LNCAP (cell line): ENCODE measurements at regions not wholly inside any gene's neighbourhood (a gene's known extent, or its start where the extent isn't known, plus 50 kb on each side); places are given as distances from the start of the nearest gene placed in this dataset.

Experiments used
- CTCF ChIP-seq: fragments of 450-650 bp; IDR thresholded peaks from 2 replicates; pipeline ENCODE4 v1.5.1; 2017; ENCODE audit warnings: mild to moderate bottlenecking

DNA sequence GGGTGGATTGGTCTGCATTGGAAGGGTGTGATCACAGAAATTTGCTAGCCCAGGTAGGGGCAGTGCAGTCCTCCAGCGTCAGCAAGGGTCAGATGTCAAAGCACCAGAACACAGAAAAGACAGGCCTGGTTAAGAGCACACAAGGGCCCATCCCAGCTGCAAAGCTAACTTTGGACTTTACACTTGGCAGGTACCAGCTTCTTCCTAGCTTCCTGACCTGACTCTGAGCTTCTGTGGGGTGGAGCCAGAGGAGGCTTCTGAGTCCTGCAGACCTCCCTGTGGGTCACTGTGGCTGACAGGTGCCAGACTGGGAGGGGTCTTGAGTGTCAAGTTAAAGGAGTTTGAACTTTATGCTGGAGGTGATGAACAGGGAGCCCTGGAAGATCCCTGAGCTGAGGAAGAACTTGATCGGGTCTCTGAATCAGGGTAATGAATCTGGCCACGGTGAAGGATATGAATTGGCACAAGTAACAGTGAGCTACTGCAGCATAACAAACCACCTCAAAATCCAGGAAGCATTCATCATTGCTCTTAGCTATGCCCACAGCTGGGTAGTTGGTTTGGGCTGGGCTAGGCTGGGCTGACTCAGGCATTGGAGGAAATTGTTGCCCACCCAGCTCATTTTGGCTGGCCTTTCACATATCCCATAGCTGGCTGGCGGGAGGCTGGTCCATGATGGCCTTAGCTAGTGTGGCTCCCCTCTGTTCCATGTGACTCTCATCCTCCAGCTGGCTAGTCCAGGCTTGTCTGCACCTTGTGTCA, 63.4 kb downstream of the BARX1 start:
- no peak for TF ChIP-seq CTCF

GRCh38 chr9:93891050-93891449, 64.1 kb downstream of the BARX1 start:
- TF ChIP-seq CTCF, result no peak

DNA sequence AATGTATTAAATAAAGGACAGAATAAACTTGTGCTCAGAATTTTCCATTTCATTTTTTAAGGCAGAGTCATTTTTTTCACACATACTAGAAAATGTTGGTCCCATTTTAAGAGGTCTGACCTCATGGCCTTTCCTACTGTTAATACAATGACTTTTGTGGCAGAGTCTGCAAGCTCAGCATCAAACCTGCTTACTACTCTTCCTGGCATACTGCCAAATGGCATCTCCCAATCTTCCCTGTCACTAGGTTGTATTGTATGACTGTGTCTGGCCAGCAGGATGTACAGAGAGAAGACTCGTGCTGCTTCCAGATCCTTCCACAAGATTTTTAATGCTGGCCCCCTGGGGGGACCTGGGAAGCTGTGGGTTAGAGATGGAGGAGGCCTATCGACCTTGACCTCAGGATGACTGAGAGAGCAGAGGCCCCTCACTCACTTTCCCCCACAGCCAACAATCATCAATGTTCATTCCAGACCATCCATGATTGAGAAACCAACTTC, 64.7 kb downstream of the BARX1 start:
- no peak for TF ChIP-seq CTCF

GRCh38 chr9:93886911-93887310, 68.2 kb downstream of the BARX1 start:
- TF ChIP-seq CTCF, result no peak

DNA sequence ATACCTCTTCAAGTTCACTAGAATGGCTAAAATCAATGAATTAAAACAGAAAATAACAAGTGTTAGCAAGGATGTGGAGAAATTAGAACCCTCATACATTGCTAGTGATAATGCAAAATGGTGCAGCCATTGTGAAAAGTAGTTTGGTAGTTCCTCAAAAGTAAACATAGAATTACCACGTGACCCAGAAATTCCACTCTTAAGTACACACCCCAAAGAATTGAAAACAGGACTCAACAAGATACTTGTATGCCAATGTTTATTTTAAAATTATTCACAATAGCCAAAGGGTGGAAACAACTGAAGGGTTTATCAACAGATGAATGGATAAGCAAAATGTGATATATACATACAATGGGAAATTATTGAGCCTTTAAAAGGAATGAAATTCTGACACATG, 70.3 kb downstream of the BARX1 start:
- TF ChIP-seq CTCF, result no peak

GRCh38 chr9:93875330-93875729, 79.8 kb downstream of the BARX1 start:
- TF ChIP-seq CTCF, result no peak

- TF ChIP-seq CTCF, result no peak
Observed at GRCh38 chr9:93874242-93874641, 80.9 kb downstream of the BARX1 start.

DNA sequence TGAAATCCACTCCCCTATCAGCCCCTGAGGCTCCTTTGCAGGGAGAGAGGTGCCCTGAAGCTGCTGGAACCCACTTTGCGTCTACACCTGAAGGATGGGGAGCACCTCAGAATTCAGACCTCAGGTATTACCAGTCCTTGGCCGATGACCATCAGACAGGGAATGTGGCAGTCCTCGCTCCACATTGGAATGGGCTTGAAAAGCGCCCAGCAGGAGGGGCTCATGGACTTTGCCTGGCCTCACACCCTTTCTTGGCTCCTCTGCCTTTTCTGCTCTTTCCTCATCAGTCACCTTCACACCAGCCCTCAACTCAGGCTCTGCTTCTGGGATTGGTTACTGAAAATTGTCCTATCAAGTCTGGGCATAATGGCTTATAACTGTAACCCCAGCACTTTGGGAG, 83.9 kb downstream of the BARX1 start:
- TF ChIP-seq CTCF, result no peak
